ENCODE measurements at regions not wholly inside any gene's neighbourhood (a gene's known extent, or its start where the extent isn't known, plus 50 kb on each side); places are given as distances from the start of the nearest gene placed in this dataset.

- POLR2A ChIA-PET: no interaction called here
- H3K27me3 ChIP-seq (ENCODE audit: control insufficient read depth, insufficient read depth, low read length): no peaks in the 10 kb centered on the region
- no peak for DNase-seq (ENCODE audit: low read depth)
- TF ChIP-seq CTCF (IDR thresholded peaks at IDR 0.05; ENCODE audit: insufficient read depth, low read depth, low read length): no peak
- H3K4me3 ChIP-seq (ENCODE audit: low read depth, low read length): no peak overlapping the region
- CTCF ChIA-PET: no interaction called here
- H3K36me3 ChIP-seq (ENCODE audit: control insufficient read depth, insufficient read depth, low read length): peaks cover 4% of the 10 kb centered on the region; the same call in 1 of the 2 replicates
Observed at GRCh38 chr19:27795369-27795768, 1417.6 kb downstream of the UQCRFS1 start.

- H3K4me3 ChIP-seq (ENCODE audit: low read depth, low read length): peak overlapping the region; percentile 61
- TF ChIP-seq CTCF (IDR thresholded peaks at IDR 0.05; ENCODE audit: insufficient read depth, low read depth, low read length): no peak
- no peak for DNase-seq (ENCODE audit: low read depth)
- POLR2A ChIA-PET: no interaction called here
- CTCF ChIA-PET: no interaction called here
- no peaks in the 10 kb centered on the region for H3K27me3 ChIP-seq (ENCODE audit: control insufficient read depth, insufficient read depth, low read length)
- H3K36me3 ChIP-seq (ENCODE audit: control insufficient read depth, insufficient read depth, low read length): peaks cover 4% of the 10 kb centered on the region; the same call in 1 of the 2 replicates
Observed at GRCh38 chr19:27794494-27795042, 1418.4 kb downstream of the UQCRFS1 start.

- peak; percentile 68 for DNase-seq (ENCODE audit: low read depth)
- CTCF ChIA-PET: interaction anchor here (0.7 kb wide), 1 partner anchor 9 kb away, joined by 3 read pairs; no protein-coding TSS in a partner anchor
- peaks cover 4% of the 10 kb centered on the region; the same call in 1 of the 2 replicates for H3K36me3 ChIP-seq (ENCODE audit: control insufficient read depth, insufficient read depth, low read length)
- POLR2A ChIA-PET: no interaction called here
- H3K4me3 ChIP-seq (ENCODE audit: low read depth, low read length): peak overlapping the region; percentile 61
- 0 out of 2 replicates have a peak, but pooled peaks have one; percentile 20 for TF ChIP-seq CTCF (IDR thresholded peaks at IDR 0.05; ENCODE audit: insufficient read depth, low read depth, low read length)
- H3K27me3 ChIP-seq (ENCODE audit: control insufficient read depth, insufficient read depth, low read length): no peaks in the 10 kb centered on the region
Observed at GRCh38 chr19:27793644-27794493, 1419.1 kb downstream of the UQCRFS1 start.

GRCh38 chr19:27793128-27793643 lies 1419.8 kb downstream of the UQCRFS1 start:
- no peaks in the 10 kb centered on the region for H3K27me3 ChIP-seq (ENCODE audit: control insufficient read depth, insufficient read depth, low read length)
- no peak for DNase-seq (ENCODE audit: low read depth)
- POLR2A ChIA-PET: no interaction called here
- H3K36me3 ChIP-seq (ENCODE audit: control insufficient read depth, insufficient read depth, low read length): peaks cover 4% of the 10 kb centered on the region; the same call in 1 of the 2 replicates
- no peak for TF ChIP-seq CTCF (IDR thresholded peaks at IDR 0.05; ENCODE audit: insufficient read depth, low read depth, low read length)
- H3K4me3 ChIP-seq (ENCODE audit: low read depth, low read length): peak overlapping the region; percentile 61
- CTCF ChIA-PET: no interaction called here

GRCh38 chr19:27792576-27793127 lies 1420.3 kb downstream of the UQCRFS1 start:
- no peak for TF ChIP-seq CTCF (IDR thresholded peaks at IDR 0.05; ENCODE audit: insufficient read depth, low read depth, low read length)
- H3K27me3 ChIP-seq (ENCODE audit: control insufficient read depth, insufficient read depth, low read length): no peaks in the 10 kb centered on the region
- peak overlapping the region; percentile 61 for H3K4me3 ChIP-seq (ENCODE audit: low read depth, low read length)
- POLR2A ChIA-PET: no interaction called here
- no peaks in the 10 kb centered on the region for H3K36me3 ChIP-seq (ENCODE audit: control insufficient read depth, insufficient read depth, low read length)
- CTCF ChIA-PET: interaction anchor here (1.0 kb wide), 1 partner anchor 15 kb away, joined by 3 read pairs; no protein-coding TSS in a partner anchor
- DNase-seq (ENCODE audit: low read depth): no peak

Data from BJ (cell line).